KBM-7 (cell line): ENCODE measurements at regions not wholly inside any gene's neighbourhood (a gene's known extent, or its start where the extent isn't known, plus 50 kb on each side); places are given as distances from the start of the nearest gene placed in this dataset.
"Not testable (repeated sequence)": the region's sequence is repeated elsewhere in the genome, so short reads cannot be mapped to it uniquely, and the experiment has no call there.

Experiments
- DNase-seq: peaks from one replicate; pipeline ENCODE4 v3.0.0-alpha.2; 2015
- in situ Hi-C: fragments of 300-500 bp; cut with MboI; formaldehyde crosslinking; loops from 2 replicates; pipeline ENCODE4 v1.14.3; 2020; ENCODE audit warnings: low sequenced_read_pairs, low pct_unique_long_range_greater_than_20kb, mixed read lengths

DNA sequence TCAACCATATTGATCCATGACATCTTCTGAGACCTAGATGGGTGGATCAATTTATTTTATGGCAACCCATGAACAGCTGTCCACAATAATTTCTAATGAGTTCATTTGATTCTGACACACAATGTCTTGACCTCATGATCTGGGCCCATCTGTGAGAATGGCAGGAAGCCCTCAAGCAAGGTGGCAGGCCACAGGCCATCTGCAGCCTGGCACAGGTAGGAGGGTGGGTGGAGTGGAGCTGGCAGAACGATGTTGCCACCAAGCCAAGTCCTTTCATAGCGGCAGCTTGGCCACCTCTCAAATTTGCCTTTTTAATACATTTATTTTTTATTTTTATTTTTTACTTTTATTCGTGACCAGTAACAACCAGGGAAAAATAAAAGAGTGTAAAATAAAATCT is 1181.6 kb upstream of the SORCS1 start:
- in situ Hi-C loops: no loop called here
- no peak for DNase-seq

DNA sequence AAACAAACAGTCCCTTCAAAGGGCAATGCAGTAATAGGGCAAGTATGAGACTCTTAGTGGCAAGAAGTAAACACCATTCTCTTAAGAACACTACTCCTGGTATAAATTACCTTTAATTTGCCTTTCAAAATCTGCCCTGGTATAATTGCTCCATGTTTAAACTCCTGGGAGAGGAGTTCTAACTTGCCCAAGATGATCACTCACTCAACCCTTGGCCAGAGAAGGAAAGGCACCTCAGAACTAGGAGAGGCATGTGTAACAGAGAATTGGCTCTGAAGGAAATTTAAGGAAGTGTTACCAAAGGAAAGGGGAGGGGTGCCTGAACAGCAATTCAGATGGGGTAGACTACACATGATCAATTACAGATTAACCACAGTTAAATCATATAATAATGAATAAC is 1173.6 kb upstream of the SORCS1 start:
- DNase-seq: no peak
- in situ Hi-C loops: no loop called here

DNA sequence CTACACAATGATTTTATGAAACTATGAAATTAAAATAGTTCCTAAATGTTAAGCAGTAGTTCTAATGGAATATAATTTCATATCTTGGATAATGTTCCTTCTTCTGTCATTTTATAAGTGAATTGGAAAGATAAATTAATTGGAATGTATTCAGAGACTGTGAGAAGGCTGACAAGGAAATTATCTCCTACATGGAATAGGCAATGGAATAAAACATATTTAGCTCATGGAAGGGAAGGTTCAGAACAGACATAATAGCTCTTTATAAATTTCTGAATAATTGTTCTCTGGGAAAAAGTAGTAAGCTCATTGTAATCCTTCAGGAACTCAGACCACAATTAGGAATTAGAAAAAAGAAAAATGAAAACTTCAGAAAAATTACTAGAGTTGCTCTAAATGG is 1172.3 kb upstream of the SORCS1 start:
- in situ Hi-C loops: no loop called here
- DNase-seq: no peak

DNA sequence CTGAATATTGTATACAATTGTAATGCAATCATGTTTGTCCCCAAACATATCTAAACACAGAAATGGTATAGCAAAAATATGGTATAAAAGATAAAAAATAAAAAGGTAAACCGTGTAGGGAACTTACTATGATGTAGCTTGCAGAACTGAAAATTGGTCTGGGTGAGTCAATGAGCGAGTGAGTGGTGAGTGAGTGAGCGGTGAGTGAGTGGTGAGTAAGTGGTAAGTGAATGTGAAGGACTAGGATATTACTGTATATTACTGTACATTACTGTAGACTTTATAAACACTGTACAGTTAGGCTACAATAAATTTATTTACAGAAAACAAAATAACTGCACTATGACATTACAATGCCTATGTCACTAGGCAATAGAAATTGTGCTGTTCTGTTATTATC is 1163.2 kb upstream of the SORCS1 start:
- in situ Hi-C loops: no loop called here
- no peak for DNase-seq

DNA sequence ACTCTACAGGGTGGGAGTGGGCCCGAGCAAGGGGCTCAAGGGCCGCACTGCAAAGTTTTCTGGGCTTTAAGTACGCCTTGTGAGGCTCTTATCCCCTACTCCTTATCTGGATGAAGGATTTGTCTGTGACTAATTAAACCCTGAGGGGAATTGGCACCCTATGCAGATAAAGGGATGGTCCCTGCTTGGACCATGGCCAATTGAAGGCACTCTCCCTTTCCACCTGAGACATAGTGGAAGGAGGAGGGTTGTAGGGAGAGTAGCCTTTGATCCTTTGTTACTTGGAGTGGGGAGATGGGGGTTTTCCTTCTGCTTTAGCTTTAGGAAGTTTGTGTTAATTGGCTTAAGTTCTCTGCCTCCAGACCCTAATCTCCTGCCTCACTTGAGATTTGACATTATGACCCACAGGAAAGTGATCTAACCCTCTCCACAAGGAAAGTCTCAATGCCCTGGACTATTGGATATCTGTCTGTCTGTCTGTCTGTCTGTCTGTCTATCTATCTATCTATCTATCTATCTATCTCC is 1158.8 kb upstream of the SORCS1 start:
- in situ Hi-C loops: no loop called here
- no peak for DNase-seq

DNA sequence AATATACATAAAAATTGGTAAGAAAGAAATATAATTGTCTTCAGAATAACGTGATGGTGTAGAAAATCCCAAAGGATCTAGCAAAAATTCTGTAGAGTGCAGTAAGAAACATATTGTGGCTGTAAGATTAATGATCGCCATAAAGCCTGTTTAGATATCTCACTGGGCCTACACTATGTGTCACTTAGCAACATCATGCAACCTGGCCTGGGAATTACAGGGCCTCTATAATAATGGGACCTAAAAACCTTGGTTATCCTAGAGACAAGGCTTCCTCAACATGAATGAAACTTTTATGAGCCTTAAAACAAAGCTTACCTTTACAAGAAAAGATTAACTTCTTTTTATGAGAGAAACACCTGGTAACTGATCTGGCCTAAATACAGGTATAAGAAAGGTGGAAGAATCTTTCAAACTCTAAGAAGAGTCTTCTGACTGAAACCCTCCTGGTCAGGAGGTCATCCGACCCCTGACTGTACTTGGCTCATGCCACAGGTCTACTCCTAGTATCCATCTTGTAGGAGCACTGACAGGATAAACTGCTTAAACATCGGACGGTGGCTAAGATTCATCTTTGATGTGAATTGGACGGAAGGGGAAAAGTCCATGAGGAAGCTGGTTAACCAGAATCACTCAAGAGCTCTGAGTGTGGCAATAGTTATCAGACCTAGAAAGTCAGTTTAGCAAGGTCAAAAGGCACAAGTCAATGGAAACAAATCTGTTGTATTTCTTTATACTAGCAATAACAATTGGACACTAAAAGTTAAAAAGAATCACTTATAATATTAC is 1155.1 kb upstream of the SORCS1 start:
- in situ Hi-C loops: no loop called here
- no peak for DNase-seq

DNA sequence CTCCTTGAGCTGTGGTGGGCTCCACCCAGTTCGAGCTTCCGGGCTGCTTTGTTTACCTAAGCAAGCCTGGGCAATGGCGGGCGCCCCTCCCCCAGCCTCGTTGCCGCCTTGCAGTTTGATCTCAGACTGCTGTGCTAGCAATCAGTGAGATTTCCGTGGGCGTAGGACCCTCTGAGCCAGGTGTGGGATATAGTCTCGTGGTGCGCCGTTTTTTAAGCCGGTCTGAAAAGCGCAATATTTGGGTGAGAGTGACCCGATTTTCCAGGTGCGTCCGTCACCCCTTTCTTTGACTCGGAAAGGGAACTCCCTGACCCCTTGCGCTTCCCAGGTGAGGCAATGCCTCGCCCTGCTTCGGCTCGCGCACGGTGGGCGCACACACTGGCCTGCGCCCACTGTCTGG is 1151.1 kb upstream of the SORCS1 start:
- in situ Hi-C loops, DNase-seq: not testable (repeated sequence)

DNA sequence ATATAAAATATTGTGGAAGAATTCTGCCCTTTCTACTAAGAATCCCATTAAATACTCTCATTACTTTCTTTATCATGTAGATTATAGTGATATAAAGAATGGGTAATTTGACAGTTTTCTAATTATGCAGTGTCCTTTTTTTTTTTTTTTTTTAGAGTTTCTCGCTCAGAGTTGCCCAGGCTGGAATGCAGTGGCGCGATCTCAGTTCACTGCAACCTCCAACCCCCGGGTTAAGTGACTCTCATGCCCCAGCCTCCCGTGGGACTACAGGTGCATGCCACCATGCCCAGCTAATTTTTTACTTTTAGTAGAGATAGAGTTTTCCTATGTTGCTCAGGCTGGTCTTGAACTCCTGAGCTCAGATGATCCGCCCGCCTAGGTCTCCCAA is 1143.4 kb upstream of the SORCS1 start:
- DNase-seq: no peak
- in situ Hi-C loops: no loop called here

DNA sequence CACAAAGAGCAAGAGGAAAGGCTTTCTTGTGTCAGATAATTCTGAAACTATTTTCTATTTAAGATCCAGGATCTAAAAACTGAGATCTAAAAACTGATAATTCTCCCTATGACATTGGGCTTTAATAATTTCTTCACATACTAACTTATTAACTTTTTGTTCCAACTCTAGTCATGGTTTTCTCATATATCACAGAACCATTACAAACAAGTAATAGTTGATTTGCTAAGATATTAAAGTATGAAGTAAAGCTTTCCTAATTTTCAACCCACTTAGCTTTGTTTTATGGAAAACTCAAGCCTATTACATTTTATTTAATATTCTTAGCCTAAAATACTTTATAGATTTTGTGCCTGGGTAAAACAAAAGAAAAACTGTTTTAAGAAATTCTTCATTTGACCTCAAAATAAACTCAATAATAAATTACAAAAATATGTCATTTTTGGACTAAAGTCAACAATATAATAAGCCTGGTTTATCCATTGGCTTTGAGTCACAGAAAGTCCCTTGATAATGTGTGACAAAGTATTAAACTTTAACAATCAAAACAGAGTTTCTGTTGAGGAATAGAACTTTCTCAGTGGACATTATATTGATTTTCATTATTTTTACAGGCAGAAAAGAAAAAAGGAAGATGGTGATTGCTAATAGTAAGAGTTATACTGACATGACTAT is 1142.9 kb upstream of the SORCS1 start:
- DNase-seq: no peak
- in situ Hi-C loops: no loop called here

DNA sequence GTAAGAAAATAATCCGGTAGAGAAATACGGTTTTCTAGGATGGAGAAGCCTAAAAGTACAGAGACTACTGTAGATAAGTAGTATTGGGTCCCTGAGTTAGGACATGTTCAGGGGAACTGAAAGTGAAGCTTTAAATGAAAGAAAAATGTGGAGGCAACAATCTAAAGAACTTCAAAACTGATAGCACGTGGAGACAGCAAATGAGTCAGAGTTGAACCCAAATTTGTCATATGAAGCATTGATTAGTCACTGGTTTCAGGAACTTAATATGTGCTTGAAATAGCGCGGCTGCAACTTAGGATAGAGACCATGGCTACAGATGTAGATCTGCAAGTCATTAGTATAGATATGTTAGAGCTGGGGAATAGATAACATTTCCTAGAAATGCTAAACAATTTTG is 1138.6 kb upstream of the SORCS1 start:
- DNase-seq: no peak
- in situ Hi-C loops: no loop called here

DNA sequence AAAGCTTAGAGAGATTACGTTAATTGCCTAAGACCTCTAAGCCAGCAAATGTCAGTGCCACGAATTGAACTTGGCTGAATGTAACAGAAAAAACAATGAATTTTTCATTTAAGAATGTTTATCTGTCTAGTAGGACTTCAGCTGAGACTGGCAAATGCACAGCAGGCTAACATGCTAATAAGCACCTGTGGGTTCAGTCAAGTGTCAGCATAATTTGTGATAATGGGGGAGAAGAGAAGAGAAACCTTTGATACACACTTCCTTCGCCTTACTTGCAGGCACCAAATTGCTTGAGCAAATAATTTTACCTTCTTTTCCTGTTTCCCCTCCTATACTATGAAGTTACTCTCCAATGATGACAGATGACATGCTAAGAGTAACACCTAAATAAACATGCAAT is 1136.5 kb upstream of the SORCS1 start:
- no peak for DNase-seq
- in situ Hi-C loops: no loop called here

DNA sequence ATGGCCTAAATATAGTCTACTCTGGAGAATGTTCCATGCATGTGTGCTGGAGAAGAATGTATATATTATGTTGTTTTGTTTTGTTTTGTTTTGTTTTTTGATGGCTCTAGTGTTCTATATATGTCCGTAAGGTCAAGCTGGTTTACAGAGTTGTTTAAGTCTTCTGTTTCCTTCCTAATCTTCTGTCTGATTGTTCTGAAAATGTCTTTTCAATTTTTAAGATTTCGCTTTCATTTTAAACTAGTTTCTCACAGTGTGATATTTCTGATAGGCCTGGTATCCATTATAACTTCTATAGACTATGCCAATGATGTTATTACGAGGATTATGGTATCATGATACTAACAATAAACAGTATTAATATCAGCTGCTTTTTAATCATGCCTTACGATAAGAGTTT is 1126.3 kb upstream of the SORCS1 start:
- DNase-seq: no peak
- in situ Hi-C loops: no loop called here

DNA sequence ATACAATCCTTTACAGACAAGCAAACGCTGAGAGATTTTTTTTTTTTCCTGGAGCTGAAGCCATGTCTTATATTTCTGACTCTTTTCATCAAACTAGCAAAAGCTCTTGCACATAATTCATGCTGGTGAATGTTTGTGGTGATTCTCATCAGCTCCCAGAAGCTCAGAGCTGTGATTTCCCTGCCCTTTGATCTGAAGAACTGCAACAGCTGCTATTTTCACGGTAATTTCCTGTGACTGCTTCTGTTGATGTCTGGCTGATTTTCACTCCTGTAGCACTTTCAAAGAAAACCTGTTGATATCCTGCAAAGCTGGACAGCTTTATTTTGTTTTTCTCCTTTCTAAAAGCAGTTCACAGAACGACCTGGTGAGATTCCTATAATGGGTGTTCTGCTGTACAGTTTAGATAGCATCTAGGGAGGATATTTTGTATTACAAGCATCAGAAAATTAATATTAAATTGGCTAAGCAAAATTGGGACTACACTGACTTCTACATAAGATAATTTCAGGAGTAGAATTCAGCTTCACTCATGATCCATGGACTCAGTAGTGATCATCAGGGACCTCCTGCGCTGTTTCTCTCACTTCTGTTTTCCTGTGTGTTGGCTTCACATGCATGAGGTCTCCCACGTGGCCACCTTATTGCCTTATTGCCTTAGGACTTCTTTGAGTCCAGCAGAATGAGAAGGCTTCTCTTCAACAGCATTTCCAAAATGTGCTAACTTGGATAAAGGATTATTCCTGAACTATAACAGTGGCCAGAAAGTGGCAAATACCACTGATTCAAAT is 1111.6 kb upstream of the SORCS1 start:
- DNase-seq: no peak
- in situ Hi-C loops: no loop called here

DNA sequence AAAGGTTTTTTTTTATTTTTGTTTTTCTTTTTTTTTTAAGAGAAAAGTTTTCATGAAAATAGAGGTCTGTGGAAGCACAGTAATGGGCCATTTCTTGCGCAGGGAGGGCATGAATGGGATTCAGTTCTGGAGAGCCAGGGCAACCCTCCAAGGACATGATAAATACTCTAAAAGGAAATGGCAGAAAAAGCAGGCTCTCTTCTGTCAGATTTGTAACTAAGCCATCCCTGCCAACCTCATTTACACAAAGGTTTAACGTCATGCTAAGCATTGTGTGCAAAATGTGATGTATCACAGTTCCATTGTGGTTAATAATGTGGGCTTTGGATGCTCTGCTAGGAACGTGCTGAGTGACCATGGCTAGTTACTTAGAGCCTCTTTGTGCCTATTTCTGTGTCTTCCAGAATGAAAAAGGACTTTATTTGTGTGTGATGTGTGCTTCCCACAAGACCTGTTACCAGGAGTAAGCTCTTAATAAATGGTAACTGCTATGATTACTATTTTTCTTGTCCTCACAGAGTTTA is 1095.9 kb upstream of the SORCS1 start:
- no peak for DNase-seq
- in situ Hi-C loops: no loop called here

DNA sequence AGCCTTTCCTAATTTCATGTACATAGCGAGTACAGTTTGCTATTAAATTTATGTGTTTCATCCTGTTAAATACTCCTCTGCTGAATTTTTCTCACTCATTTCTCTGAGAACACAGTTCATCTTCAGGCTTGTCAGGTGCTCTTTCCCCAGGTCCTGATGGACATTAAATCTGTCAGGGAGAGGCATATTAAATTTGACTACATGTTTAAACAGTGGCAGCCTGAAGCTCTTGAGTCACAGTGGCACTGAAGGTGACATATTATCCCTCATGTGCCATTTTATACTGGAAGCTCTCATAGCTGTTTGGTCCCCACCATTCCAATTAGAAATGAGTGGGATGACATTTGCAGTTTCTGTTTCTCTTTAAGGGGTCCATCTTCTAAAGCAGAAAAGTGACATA is 1089.6 kb upstream of the SORCS1 start:
- DNase-seq: no peak
- in situ Hi-C loops: no loop called here

DNA sequence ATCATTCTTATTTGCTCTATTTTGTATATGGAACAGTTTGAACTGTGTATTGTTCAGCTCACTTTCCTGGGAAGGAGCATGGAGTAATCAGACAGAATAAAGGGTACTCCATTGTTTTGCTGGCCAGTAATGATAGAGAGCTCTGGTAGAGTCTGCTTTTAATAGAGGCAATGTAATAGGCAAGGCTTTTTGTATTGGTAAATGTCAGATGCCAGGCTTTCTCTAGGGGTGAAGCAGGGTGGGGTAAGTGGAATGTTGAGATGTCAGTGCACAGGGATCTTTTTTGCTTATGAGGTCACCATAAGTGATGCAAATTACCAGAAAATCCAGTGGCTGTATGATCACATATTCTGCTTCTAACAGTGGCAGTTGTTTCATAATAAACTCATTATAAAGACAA is 1088.3 kb upstream of the SORCS1 start:
- in situ Hi-C loops: no loop called here
- no peak for DNase-seq

DNA sequence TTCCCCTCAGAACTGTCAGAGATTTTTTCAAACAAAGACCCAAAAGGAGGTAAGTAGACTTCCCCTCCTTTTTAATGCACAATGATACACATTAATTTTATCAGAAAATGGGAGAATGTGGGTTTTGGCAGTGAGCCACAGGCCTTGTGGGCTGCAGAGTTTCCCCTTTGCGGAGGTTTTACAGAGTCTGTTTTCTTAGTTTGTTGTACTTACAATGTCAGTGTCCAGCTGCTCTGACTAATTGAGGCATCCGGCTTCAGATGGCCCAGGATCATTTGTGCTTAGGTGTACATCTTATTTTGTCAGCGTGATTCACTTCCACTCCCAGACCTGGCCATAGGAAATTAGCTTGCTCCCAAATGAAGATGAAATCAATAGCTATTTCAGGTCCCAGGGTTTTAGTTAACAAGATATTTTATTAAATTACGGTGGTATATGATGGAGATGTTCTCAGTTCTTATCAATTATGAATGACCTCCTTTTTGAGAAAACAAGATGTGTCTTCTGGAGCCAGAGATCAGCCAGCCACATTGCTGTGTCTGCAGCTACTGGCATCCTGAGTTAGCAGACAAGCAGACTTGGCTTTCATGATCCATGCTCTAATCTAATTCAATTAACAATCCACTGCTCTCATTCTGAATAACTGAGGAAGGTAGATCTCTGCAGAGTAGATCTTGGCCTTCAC is 1086.6 kb upstream of the SORCS1 start:
- DNase-seq: no peak
- in situ Hi-C loops: no loop called here

DNA sequence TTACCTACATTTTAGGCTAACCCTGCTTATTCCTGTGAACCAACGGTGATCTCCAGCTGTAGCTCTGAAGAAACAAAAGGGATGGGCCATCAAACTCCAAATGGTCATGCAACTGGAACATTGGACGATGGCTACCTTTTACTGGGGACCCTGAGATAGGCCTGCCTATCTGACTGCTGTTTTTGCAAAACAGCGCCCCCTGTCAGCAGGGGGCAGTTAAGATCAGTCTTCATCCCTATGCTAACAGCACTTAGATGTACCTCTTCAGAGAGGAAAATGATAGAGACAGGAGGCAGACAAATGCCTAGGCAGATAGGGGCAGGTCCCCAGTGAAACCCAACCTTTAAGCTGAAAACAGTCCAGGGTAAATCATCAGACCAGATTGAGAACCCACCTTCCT is 1085.4 kb upstream of the SORCS1 start:
- DNase-seq: peak; percentile 18
- in situ Hi-C loops: no loop called here
